Suprapubic skin (tissue), 4 donors: ENCODE measurements at regions not wholly inside any gene's neighbourhood (a gene's known extent, or its start where the extent isn't known, plus 50 kb on each side); places are given as distances from the start of the nearest gene placed in this dataset.

ENCODE experiments used
- DNase-seq, 2 donors: peaks; one replicate each; pipeline ENCODE4 v3.0.0-alpha.2; 2019; ENCODE audit warnings: low spot score in 2 of 2
- H3K27ac ChIP-seq: fragments of 200-600 bp; sonication (generic); one replicate; pipeline ENCODE4 v1.5.1; 2019
- H3K27me3 ChIP-seq: fragments of 200-600 bp; sonication (generic); one replicate; pipeline ENCODE4 v1.5.1; 2019
- H3K36me3 ChIP-seq: fragments of 200-600 bp; sonication (generic); one replicate; pipeline ENCODE4 v1.5.1; 2019
- H3K4me1 ChIP-seq: fragments of 200-600 bp; sonication (generic); one replicate; pipeline ENCODE4 v1.5.1; 2019
- H3K4me3 ChIP-seq: fragments of 200-600 bp; sonication (generic); one replicate; pipeline ENCODE4 v1.5.1; 2019; ENCODE audit warnings: mild to moderate bottlenecking
- H3K9me3 ChIP-seq: fragments of 200-600 bp; sonication (generic); one replicate; pipeline ENCODE4 v1.5.1; 2019
- EP300 ChIP-seq: sonication (generic); formaldehyde crosslinking; IDR thresholded peaks from one replicate; pipeline ENCODE4 v1.6.1; 2017; ENCODE audit warnings: antibody characterized with exemption
- POLR2A ChIP-seq, 2 donors: fragments of 450-650 bp; IDR thresholded peaks; one replicate each; pipeline ENCODE4 v1.6.1; 2017; ENCODE audit warnings: antibody characterized with exemption in 2 of 2, mild to moderate bottlenecking in 2 of 2, moderate library complexity in 2 of 2
- POLR2AphosphoS5 ChIP-seq, 3 donors: sonication (generic); formaldehyde crosslinking; IDR thresholded peaks; one replicate each; pipeline ENCODE4 v1.6.1; 2017; ENCODE audit warnings: antibody characterized with exemption in 3 of 3
- WGBS: methylation state at CpG from one replicate; pipeline ENCODE4 v1.1.5; 2018; 5-methylcytosine and 5-hydroxymethylcytosine counted together
- TF ChIP-seq, protein P1 (sequence below), 2 donors: fragments of 200-600 bp in 1 of 2; fragments of 450-650 bp in 1 of 2; sonication (generic) in 1 of 2; IDR thresholded peaks; one replicate each; pipeline ENCODE4 v1.5.1; 2016 to 2019; ENCODE audit warnings: antibody characterized with exemption in 2 of 2, mild to moderate bottlenecking in 1 of 2, moderate library complexity in 1 of 2

DNA sequence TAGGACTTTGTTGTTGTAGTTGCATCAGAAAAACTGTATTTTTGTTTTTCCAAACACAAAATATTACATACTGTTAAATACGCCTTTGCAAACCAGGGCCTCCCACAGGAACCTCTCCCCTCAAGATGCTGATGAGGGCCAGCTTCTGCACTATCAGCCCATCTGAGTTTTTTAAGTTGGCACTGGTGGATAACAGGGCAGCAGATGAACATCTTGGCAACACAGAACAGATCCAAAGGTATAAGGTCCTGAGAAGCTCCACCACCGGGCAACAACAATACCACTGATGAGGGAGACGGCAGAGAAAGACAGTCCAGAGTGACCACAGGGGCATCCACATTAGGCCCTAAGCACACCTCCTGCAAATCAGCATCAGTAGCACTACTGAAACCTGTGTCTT is 177.7 kb downstream of the DLL1 start:
- H3K4me3 ChIP-seq, result no peak overlapping the region
- no peaks in the 10 kb centered on the region for H3K36me3 ChIP-seq
- H3K27ac ChIP-seq, result no peak overlapping the region
- TF ChIP-seq POLR2A (IDR thresholded peaks at IDR 0.05) (no peak), POLR2AphosphoS5 (IDR thresholded peaks at IDR 0.05) (no peak), EP300 (no peak)
- TF ChIP-seq, protein P1, sequence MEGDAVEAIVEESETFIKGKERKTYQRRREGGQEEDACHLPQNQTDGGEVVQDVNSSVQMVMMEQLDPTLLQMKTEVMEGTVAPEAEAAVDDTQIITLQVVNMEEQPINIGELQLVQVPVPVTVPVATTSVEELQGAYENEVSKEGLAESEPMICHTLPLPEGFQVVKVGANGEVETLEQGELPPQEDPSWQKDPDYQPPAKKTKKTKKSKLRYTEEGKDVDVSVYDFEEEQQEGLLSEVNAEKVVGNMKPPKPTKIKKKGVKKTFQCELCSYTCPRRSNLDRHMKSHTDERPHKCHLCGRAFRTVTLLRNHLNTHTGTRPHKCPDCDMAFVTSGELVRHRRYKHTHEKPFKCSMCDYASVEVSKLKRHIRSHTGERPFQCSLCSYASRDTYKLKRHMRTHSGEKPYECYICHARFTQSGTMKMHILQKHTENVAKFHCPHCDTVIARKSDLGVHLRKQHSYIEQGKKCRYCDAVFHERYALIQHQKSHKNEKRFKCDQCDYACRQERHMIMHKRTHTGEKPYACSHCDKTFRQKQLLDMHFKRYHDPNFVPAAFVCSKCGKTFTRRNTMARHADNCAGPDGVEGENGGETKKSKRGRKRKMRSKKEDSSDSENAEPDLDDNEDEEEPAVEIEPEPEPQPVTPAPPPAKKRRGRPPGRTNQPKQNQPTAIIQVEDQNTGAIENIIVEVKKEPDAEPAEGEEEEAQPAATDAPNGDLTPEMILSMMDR (IDR thresholded peaks at IDR 0.05), result no peak
- 96% methylated on average over 3 of the region's 3 CpGs for WGBS
- H3K27me3 ChIP-seq, result peaks cover 9% of the 10 kb centered on the region
- peak; percentile 7 to 17 for DNase-seq
- H3K9me3 ChIP-seq, result no peaks in the 10 kb centered on the region
- H3K4me1 ChIP-seq, result peaks cover 14% of the 10 kb centered on the region

DNA sequence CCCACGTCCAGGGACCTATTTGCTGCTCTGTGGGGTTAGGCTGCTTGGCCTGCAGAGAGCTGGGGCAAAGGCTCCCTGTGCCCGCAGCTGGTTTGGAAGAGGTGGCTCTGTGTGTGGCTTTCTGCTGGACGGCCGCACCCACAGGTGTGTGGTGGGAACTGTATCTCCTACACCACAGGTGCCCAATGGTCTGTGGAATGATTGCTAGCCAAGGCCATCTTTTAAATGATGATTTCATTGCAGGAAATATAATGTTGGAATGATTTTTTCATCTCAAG is 178.4 kb downstream of the DLL1 start:
- no peaks in the 10 kb centered on the region for H3K9me3 ChIP-seq
- TF ChIP-seq EP300 (no peak), POLR2A (IDR thresholded peaks at IDR 0.05) (no peak), POLR2AphosphoS5 (IDR thresholded peaks at IDR 0.05) (no peak)
- TF ChIP-seq, protein P1 (IDR thresholded peaks at IDR 0.05), result no peak
- peaks cover 9% of the 10 kb centered on the region for H3K27me3 ChIP-seq
- no CpG with 5 or more reads among the region's 4 CpGs for WGBS
- DNase-seq, result peak in 1 of 2 donors; percentile 41
- peaks cover 14% of the 10 kb centered on the region for H3K4me1 ChIP-seq
- no peak overlapping the region for H3K4me3 ChIP-seq
- H3K27ac ChIP-seq, result no peak overlapping the region
- no peaks in the 10 kb centered on the region for H3K36me3 ChIP-seq

DNA sequence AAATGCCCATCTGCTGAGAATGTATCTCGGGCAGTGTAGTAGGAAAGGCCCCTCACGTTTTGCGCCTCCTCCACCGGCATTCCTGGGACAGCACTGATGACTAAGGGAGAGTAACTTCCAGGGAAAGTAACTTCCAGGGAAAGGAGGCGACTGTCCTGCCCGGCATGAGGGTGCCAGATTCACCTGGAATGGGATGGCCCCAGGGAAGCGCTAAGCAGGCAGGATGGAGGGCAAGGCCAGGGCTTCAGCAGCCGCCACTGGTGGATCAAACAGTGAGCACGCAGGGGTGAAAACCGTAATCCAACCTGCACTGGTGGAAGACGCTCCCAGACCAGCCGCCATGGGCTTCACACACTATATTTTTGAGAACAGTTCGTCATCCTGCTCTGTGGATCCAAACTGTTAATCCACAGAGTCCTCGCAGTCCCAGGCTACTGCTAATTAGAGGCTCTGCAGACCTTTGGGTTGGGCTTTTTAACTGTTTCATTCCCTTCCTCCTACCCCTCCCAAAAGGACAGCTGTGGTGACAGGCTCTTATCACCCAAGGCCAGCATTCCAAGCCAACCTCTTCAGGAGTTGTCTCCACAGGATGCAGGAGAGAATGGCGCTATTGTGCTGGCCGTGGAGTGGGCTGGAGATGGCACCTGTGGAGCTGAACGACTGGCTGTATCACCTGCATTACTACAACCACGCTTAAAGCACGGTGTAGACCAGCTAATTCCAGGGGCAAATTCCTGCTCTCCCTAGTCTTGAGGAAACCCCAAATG is 178.9 kb downstream of the DLL1 start:
- no peaks in the 10 kb centered on the region for H3K36me3 ChIP-seq
- H3K27me3 ChIP-seq, result peaks cover 9% of the 10 kb centered on the region
- H3K9me3 ChIP-seq, result no peaks in the 10 kb centered on the region
- peak; percentile 44 to 65 for DNase-seq
- no peak overlapping the region for H3K27ac ChIP-seq
- TF ChIP-seq POLR2AphosphoS5 (IDR thresholded peaks at IDR 0.05) (no peak), EP300 (no peak), POLR2A (IDR thresholded peaks at IDR 0.05) (no peak)
- TF ChIP-seq, protein P1 (IDR thresholded peaks at IDR 0.05), result no peak
- peaks cover 12% of the 10 kb centered on the region for H3K4me1 ChIP-seq
- no peak overlapping the region for H3K4me3 ChIP-seq
- 88% methylated on average over 19 of the region's 19 CpGs for WGBS

DNA sequence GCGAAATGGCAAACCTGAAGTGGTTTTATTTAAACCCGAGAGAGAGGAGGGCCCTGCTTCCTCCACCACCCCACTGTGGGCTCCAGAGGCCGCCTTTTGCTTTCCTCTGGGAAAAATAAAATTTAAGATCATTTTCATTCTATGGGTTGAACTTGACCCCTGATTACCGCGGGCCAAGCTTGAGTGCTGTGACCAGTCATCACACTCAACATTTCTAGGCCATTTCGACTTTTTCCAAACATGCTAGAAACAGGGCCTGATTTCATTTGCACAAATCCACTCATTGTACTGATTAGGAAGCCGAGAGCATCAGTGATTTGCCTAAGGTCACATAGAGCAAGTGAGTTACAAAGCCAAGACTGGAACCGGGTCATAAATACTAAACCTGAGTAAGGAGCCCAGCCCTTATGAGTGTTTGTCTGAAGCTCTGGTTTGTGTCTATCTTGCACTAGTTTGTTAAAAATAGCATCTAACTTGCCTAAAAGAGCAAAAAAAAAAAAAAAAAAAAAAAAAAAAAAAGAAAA is 179.7 kb downstream of the DLL1 start:
- H3K27me3 ChIP-seq, result peaks cover 9% of the 10 kb centered on the region
- H3K27ac ChIP-seq, result no peak overlapping the region
- DNase-seq, result peak in 1 of 2 donors; percentile 52
- TF ChIP-seq, protein P1 (IDR thresholded peaks at IDR 0.05), result no peak
- no peak for TF ChIP-seq POLR2AphosphoS5 (IDR thresholded peaks at IDR 0.05)
- no peak for TF ChIP-seq EP300
- TF ChIP-seq POLR2A (IDR thresholded peaks at IDR 0.05), result no peak
- no peaks in the 10 kb centered on the region for H3K9me3 ChIP-seq
- whole genome bisulfite sequencing, result 86% methylated on average over 8 of the region's 8 CpGs
- no peak overlapping the region for H3K4me3 ChIP-seq
- no peaks in the 10 kb centered on the region for H3K36me3 ChIP-seq
- peaks cover 7% of the 10 kb centered on the region for H3K4me1 ChIP-seq

DNA sequence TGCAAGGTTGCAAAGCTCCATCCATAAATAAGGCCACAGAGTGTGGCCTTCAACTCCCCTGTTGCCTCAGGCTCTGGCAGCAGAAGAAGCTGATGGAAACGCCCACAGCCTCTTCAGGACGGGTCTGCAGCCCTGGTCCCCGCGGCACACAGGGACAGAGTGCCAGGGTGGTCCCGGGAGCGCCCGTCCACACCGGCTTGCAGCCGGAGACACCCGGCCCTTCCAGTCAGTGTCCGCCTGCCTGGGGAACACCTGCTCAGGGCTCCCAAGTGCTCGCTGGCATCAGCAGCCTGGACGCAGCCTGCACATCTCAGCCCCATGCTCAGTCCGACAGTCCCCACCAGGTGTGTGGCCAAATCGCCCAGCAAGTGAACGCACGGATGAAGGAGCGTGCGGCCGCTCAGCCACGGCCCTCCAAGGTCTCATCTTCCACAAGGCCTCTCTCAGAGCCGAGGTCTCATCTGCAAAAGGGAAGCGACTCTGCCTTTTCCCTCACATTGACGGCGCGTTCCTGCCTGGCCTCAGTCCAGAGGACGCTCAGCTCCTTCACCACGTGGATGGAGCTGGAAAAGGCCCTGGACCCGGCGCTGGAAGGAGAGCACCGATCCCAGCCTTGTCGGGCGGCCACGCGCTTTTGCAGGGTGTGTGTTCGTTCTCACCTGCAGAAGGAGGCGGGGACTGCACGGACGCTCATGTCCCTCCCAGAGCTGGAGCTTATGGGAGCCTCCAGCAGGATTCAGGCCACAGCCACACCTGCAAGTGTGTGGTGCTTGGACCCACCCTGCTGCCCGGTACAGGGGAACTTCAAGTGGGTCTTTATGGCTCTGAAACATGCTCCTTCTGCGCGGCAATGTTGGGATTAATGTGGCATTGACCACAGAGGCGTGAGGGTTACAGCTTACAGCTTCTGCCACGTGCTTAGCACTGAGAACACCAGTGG is 180.4 kb downstream of the DLL1 start:
- H3K27ac ChIP-seq, result no peak overlapping the region
- DNase-seq, result peak; percentile 57 to 70
- H3K9me3 ChIP-seq, result no peaks in the 10 kb centered on the region
- 89% methylated on average over 6 of the region's 44 CpGs for WGBS
- peaks cover 3% of the 10 kb centered on the region for H3K4me1 ChIP-seq
- no peaks in the 10 kb centered on the region for H3K36me3 ChIP-seq
- H3K27me3 ChIP-seq, result peaks cover 7% of the 10 kb centered on the region
- H3K4me3 ChIP-seq, result no peak overlapping the region
- TF ChIP-seq EP300, result no peak
- no peak for TF ChIP-seq POLR2A (IDR thresholded peaks at IDR 0.05)
- no peak for TF ChIP-seq POLR2AphosphoS5 (IDR thresholded peaks at IDR 0.05)
- TF ChIP-seq, protein P1 (IDR thresholded peaks at IDR 0.05), result no peak
